Activated CD8-positive, alpha-beta memory T cell treated with anti-CD3 and anti-CD28 coated beads for 48 hours (primary cell): ENCODE measurements at regions not wholly inside any gene's neighbourhood (a gene's known extent, or its start where the extent isn't known, plus 50 kb on each side); places are given as distances from the start of the nearest gene placed in this dataset.
"Not testable (repeated sequence)": the region's sequence is repeated elsewhere in the genome, so short reads cannot be mapped to it uniquely, and the experiment has no call there.

ENCODE experiments used
- DNase-seq, 3 experiments: peaks; one replicate each; pipeline ENCODE4 v3.0.0-alpha.2; 2020; ENCODE audit warnings: low read depth in 2 of 3, low spot score in 2 of 3

- DNase-seq = peak in 2 of 3 experiments; percentile 24 to 32
These were observed 53.9 kb downstream of the OTOR start for GRCh38 chr20:16801919-16802651.

- no peak for DNase-seq
These were observed 54.4 kb downstream of the OTOR start for GRCh38 chr20:16802652-16802935.

GRCh38 chr20:16803965-16804792, 56.0 kb downstream of the OTOR start:
- peak in 2 of 3 experiments; percentile 18 to 26 for DNase-seq

GRCh38 chr20:16804793-16805187, 56.6 kb downstream of the OTOR start:
- DNase-seq = no peak

GRCh38 chr20:16806061-16806460, 57.9 kb downstream of the OTOR start:
- no peak for DNase-seq

GRCh38 chr20:16806886-16807285, 58.7 kb downstream of the OTOR start:
- DNase-seq = no peak

GRCh38 chr20:16808796-16809195, 60.6 kb downstream of the OTOR start:
- no peak for DNase-seq

- DNase-seq = no peak
These were observed 62.1 kb downstream of the OTOR start for GRCh38 chr20:16810216-16810615.

GRCh38 chr20:16816192-16816591, 68.0 kb downstream of the OTOR start:
- DNase-seq = no peak

GRCh38 chr20:16819483-16819882, 71.3 kb downstream of the OTOR start:
- no peak for DNase-seq

- DNase-seq = peak in 1 of 3 experiments; percentile 7
These were observed 73.3 kb downstream of the OTOR start for GRCh38 chr20:16821211-16822089.

GRCh38 chr20:16824664-16825063, 76.5 kb downstream of the OTOR start:
- DNase-seq = no peak

- DNase-seq = no peak
These were observed 80.6 kb downstream of the OTOR start for GRCh38 chr20:16828666-16829305.

- DNase-seq = not testable (repeated sequence)
These were observed 87.5 kb downstream of the OTOR start for GRCh38 chr20:16835690-16836089.

GRCh38 chr20:16842486-16843120, 94.4 kb downstream of the OTOR start:
- no peak for DNase-seq

GRCh38 chr20:16844406-16844805, 96.2 kb downstream of the OTOR start:
- no peak for DNase-seq

GRCh38 chr20:16846006-16846405, 97.8 kb downstream of the OTOR start:
- DNase-seq = no peak

- DNase-seq = no peak
These were observed 99.9 kb downstream of the OTOR start for GRCh38 chr20:16848061-16848460.

GRCh38 chr20:16848526-16848925, 100.4 kb downstream of the OTOR start:
- no peak for DNase-seq

GRCh38 chr20:16860914-16861313, 112.8 kb downstream of the OTOR start:
- no peak for DNase-seq

GRCh38 chr20:16861708-16862107, 113.5 kb downstream of the OTOR start:
- no peak for DNase-seq
